HG02885 (cell line): ENCODE measurements at regions not wholly inside any gene's neighbourhood (a gene's known extent, or its start where the extent isn't known, plus 50 kb on each side); places are given as distances from the start of the nearest gene placed in this dataset.
"Not testable (repeated sequence)": the region's sequence is repeated elsewhere in the genome, so short reads cannot be mapped to it uniquely, and the experiment has no call there.

Experiments used
- ATAC-seq: cut with Tn5 transposase; IDR thresholded peaks from one replicate; pipeline ENCODE4 v1.9.1; 2021; ENCODE audit warnings: mild to moderate bottlenecking; ENCODE audit not compliant: unreplicated experiment, poor library complexity

- ATAC-seq: no peak
These were observed 756.7 kb upstream of the SEMA6D start for GRCh38 chr15:46960581-46960980.

GRCh38 chr15:46961795-46962194 lies 755.5 kb upstream of the SEMA6D start:
- no peak for ATAC-seq

- not testable (repeated sequence) for ATAC-seq
These were observed 729.2 kb upstream of the SEMA6D start for GRCh38 chr15:46988055-46988454.

- ATAC-seq: no peak
These were observed 720.9 kb upstream of the SEMA6D start for GRCh38 chr15:46996359-46996758.

GRCh38 chr15:46997501-46997900 lies 719.8 kb upstream of the SEMA6D start:
- no peak for ATAC-seq

- ATAC-seq: no peak
These were observed 713.7 kb upstream of the SEMA6D start for GRCh38 chr15:47003568-47003967.

- no peak for ATAC-seq
These were observed 703.9 kb upstream of the SEMA6D start for GRCh38 chr15:47013446-47013845.

GRCh38 chr15:47027322-47027946 lies 689.9 kb upstream of the SEMA6D start:
- ATAC-seq: no peak

GRCh38 chr15:47035475-47036406 lies 681.6 kb upstream of the SEMA6D start:
- ATAC-seq: no peak

GRCh38 chr15:47037003-47037402 lies 680.3 kb upstream of the SEMA6D start:
- ATAC-seq: no peak

- no peak for ATAC-seq
These were observed 678.1 kb upstream of the SEMA6D start for GRCh38 chr15:47039225-47039624.

- ATAC-seq: no peak
These were observed 676.0 kb upstream of the SEMA6D start for GRCh38 chr15:47041301-47041700.

GRCh38 chr15:47047981-47048380 lies 669.3 kb upstream of the SEMA6D start:
- ATAC-seq: not testable (repeated sequence)

- ATAC-seq: no peak
These were observed 650.9 kb upstream of the SEMA6D start for GRCh38 chr15:47066392-47066791.

- ATAC-seq: not testable (repeated sequence)
These were observed 639.5 kb upstream of the SEMA6D start for GRCh38 chr15:47077846-47078245.

- no peak for ATAC-seq
These were observed 621.5 kb upstream of the SEMA6D start for GRCh38 chr15:47095833-47096232.

GRCh38 chr15:47098526-47098925 lies 618.8 kb upstream of the SEMA6D start:
- ATAC-seq: not testable (repeated sequence)

- ATAC-seq: not testable (repeated sequence)
These were observed 617.5 kb upstream of the SEMA6D start for GRCh38 chr15:47099801-47100200.

GRCh38 chr15:47108800-47109199 lies 608.5 kb upstream of the SEMA6D start:
- not testable (repeated sequence) for ATAC-seq

GRCh38 chr15:47116698-47117097 lies 600.6 kb upstream of the SEMA6D start:
- no peak for ATAC-seq

- ATAC-seq: no peak
These were observed 598.0 kb upstream of the SEMA6D start for GRCh38 chr15:47119349-47119748.
